GM18909 (cell line): ENCODE measurements at regions not wholly inside any gene's neighbourhood (a gene's known extent, or its start where the extent isn't known, plus 50 kb on each side); places are given as distances from the start of the nearest gene placed in this dataset.
"Not testable (repeated sequence)": the region's sequence is repeated elsewhere in the genome, so short reads cannot be mapped to it uniquely, and the experiment has no call there.

Experiments
- ATAC-seq: cut with Tn5 transposase; IDR thresholded peaks from one replicate; pipeline ENCODE4 v1.9.1; 2021; ENCODE audit warnings: mild to moderate bottlenecking; ENCODE audit not compliant: unreplicated experiment, poor library complexity

DNA sequence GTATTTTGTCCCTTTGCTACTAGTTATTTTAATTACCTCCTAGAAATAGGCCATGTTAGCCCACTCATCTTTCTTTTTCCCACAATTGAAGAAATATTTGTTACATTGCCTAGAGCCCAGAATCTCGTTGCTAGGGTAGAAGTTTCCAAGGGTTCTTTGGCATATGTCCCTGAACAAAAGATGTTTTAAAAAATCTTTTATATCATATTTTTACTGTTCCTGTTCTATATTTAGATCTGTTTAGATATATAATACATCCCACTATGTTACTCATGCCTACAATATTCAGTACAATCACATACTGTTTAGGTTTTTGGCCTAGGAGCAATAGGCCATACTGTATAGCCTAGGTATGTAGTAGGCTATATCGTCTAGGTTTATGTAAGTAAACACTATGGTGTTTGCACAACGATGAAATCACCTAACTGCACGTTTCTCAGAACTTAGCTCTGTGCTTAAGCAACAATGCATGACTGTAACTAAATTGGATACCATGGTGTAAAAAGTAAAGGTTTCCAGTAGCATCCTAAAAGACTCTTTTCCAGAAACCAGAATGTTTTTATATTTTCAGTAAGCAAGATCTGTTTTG, 236.0 kb upstream of the SLIT2 start:
- ATAC-seq: no peak

DNA sequence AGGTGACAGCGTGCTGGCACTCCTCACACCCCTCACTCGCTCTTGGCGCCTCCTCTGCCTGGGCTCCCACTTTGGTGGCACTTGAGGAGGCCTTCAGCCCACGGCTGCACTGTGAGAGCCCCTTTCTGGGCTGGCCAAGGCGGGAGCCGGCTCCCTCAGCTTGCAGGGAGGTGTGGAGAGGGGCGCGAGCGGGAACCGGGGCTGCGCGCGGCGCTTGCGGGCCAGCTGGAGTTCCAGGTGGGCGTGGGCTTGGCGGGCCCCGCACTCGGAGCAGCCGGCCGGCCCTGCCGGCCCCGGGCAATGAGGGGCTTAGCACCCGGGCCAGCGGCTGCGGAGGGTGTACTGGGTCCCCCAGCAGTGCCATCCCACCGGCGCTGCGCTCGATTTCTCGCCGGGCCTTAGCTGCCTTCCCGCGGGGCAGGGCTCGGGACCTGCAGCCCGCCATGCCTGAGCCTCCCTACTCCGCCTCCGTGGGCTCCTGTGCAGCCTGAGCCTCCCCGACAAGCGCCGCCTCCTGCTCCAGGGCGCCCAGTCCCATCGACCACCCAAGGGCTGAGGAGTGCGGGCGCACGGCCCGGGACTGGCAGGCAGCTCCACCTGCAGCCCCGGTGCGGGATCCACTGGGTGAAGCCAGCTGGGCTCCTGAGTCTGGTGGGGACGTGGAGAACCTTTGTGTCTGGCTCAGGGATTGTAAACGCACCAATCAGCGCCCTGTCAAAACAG, 247.7 kb upstream of the SLIT2 start:
- not testable (repeated sequence) for ATAC-seq

DNA sequence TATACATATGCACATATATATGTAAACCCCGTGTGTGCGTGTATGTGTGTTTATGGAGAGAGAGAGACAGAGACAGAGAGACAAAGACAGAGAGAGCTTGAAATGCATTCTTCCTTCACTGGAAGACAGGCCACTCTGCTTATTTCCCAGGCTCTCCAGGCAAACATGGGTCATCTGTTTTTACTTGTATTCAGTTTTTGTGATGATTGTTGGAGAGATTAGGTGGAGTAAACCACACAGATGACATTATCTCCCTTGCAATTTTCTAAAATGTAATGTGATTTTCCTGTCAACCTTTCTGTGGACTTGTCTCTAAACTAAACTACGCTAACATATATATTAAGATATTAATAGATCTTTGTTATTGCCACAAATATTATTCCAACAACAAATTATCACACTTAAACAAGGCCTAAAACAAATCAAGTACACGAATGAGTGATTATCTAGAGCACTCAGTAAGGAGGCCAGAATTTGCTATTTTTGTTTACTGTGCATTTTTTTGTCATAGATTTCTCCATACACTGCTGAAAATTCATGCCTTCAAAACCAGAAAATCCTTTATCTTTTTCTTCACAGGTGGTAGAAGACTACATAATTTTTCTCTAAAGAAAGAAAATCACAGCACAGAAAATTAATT, 251.8 kb upstream of the SLIT2 start:
- no peak for ATAC-seq

- no peak for ATAC-seq
Observed at GRCh38 chr4:19999276-19999675, 252.4 kb upstream of the SLIT2 start.

GRCh38 chr4:19993242-19993641, 258.5 kb upstream of the SLIT2 start:
- no peak for ATAC-seq

DNA sequence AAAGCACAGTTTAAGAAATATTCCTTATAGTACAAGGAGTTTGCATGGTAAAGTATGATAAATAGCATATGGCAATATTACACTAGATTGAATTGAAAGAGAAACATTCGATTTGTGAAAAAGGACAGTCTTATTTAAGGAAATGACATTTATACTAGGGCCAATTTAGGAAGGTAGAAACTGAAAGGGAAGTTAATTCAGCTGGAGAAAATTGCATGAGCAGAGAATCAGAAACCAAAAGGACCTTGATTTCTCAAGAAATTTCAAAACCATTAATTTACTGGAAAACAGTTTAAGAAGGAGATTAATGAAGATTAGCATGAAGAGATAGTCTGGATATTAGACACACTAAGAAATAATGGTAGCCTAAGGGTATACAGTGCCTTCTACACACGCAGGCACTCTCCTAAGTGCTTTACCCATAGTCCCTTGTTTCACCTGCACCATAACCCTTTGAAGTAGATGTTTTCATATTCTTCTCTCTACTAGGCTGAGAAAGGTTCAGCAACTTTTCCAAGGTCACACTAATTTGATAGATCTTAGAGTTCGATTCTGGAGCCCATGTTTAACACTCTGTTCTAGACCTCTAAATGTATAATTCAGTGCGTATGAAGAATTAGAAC, 259.1 kb upstream of the SLIT2 start:
- no peak for ATAC-seq

GRCh38 chr4:19987746-19988145, 264.0 kb upstream of the SLIT2 start:
- no peak for ATAC-seq

DNA sequence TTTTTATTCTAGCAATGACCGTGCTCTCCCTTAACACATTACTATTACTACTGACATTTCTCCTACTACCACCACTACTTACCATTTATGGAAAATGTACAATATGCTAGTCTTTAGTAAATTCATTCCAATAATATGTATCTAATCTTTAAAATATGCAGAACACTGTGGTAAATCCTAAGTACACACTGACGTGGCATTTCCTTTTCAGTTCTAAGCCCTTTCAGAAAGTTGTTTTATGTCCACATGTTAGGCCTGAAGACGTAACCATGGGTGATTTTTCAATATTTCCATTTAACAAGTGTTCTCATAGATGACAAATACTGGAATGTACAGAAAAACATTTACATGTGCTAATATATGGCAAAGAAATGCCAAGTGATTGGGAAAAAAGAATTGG, 268.6 kb upstream of the SLIT2 start:
- no peak for ATAC-seq

GRCh38 chr4:19982556-19982955, 269.1 kb upstream of the SLIT2 start:
- ATAC-seq: no peak

DNA sequence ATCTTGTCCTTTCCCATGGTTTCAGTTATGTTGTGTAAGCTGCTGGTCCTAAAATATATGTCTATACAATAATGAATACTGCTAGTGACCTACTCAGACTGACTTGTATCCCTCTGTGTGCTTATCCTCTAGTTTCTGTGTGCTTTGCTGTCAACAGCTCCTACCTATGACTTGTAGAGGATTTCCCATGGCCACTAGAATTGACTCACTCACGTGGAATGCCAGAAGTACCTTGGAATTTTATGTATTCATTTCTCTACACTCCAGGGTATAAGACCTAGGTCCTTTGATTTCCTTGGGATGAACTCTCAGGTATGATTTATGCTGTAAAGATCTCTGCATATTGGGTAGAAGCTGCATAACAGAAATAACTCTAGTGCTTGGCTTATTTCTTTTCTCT, 279.9 kb upstream of the SLIT2 start:
- ATAC-seq: no peak

DNA sequence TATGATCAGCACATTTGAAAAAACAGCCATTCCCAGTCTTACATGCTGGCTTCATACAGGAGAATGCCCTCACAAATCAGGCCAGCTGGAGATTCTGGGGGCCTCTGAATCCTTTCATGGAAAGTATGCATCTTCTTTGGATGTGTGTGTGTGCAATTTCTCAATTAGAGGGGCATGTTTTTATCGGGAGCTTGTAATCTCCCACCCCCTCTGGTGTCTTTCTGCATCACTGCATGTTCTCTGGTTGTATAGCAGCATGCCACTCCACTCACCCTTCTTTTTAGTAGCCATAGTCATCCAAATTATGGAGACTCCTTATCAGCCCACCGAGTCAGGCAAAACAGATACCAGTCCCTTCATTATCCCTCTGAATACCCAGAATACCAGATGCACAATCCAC, 282.2 kb upstream of the SLIT2 start:
- ATAC-seq: no peak

DNA sequence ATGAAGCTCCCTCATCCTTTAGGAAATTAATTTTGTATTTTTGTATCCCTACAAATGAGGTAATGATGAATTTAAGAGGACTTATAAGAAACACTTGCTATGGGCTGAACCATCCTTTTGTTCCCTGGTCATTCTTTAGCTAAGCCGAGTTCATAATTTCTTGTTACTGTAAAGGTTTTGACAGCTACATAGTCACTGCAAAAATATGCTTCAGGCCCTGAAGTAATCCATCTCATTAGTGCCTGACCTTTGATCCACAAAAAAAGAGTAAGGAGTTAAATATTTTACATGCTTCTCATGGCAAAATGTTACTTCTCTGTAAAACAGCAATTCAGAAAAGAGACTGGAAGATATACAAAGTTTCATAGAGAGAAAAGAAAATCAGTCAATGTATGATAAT, 290.6 kb upstream of the SLIT2 start:
- no peak for ATAC-seq

DNA sequence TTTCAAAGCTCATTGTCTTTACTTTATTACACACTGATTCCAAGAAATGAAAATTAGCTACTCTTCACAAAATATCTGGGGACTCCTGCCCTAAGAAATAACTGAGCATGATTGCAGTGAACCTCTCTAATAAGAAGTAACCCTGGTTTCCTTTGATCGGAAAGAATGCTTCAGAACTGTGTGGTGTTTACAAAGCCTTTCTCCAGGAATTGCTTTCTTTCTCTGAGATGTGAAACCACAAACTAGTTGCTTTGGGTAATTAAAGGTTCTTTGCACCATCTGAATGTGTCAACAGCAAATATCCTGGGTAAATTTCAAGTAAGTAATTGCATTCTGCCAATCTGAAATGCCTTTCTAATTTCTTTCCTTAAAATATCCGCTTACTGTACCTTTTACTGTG, 292.9 kb upstream of the SLIT2 start:
- ATAC-seq: no peak

DNA sequence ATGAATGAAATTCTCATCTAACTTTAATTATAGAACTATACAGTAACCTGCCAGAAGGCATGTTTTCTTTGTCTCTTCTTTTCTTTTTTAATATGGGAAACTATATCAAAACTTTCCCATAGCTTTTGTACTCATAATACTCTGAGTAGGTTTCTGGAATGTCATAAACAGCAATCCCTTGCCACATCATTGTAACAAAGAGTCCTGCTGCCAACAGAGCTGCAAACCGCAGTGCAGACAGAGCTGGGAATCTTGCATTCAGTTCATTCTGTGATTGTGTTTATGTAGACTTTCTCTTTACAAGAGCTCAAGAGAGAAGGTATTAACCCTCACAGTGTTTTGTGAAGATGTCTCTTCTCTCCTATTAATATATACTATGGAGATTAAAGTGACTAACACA, 304.4 kb upstream of the SLIT2 start:
- no peak for ATAC-seq

GRCh38 chr4:19945979-19946380, 305.7 kb upstream of the SLIT2 start:
- ATAC-seq: no peak

GRCh38 chr4:19945501-19945900, 306.2 kb upstream of the SLIT2 start:
- ATAC-seq: no peak

DNA sequence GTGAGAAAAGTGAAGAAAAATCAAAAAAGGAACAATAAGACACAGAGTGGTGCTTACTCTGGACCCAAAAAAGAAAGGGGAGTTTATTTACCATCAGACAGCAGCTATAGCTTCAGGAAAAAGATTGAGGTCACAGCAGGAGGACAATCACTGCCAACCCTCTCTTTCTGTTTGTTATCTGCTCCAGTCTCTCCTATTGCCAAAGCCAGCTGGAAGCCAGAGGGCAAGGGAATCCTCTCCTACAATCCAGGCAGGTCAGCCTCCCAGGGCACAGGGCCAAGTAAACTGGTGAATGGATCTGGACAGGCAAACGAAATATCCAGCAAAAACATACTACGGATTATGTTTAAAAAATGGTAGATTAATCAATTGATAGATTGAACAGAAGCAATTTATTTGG, 306.9 kb upstream of the SLIT2 start:
- no peak for ATAC-seq

- no peak for ATAC-seq
Observed at GRCh38 chr4:19944251-19944650, 307.5 kb upstream of the SLIT2 start.

GRCh38 chr4:19941434-19941833, 310.3 kb upstream of the SLIT2 start:
- no peak for ATAC-seq

GRCh38 chr4:19940861-19941260, 310.8 kb upstream of the SLIT2 start:
- no peak for ATAC-seq

DNA sequence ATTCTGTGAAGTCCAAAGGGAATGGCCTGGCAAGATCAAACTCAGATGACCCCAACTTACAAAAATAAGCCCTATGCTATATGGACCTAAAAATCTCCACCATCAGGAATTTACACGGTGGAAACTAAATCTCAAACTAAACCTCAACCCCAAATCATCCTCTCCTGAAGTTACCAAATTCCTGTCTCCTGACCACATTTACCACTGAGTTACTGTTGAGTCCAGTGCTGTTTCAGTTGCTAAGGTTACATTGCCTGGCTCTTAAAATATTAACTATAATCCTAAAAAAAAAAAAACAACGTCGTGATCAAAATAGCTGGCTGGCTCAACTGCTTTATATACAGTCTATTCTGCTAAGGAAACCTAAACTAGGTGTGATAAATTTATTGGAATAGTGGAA, 315.2 kb upstream of the SLIT2 start:
- no peak for ATAC-seq
